Motor neuron (in vitro differentiated cells): ENCODE measurements at regions not wholly inside any gene's neighbourhood (a gene's known extent, or its start where the extent isn't known, plus 50 kb on each side); places are given as distances from the start of the nearest gene placed in this dataset.
"Not testable (repeated sequence)": the region's sequence is repeated elsewhere in the genome, so short reads cannot be mapped to it uniquely, and the experiment has no call there.

Source experiments
- ATAC-seq, 8 experiments: fragments of 200-7000 bp; cut with Tn5 transposase; replicated peaks in 6 of 8; 2 replicates each; pipeline ENCODE4 v1.8.0; 2021; ENCODE audit warnings: mild to moderate bottlenecking in 8 of 8, moderate library complexity in 8 of 8
- H3K27ac ChIP-seq, 2 donors: fragments of 250-450 bp; sonication (Bioruptor Pico); 2 replicates each; pipeline ENCODE4 v1.9.0; 2021; ENCODE audit warnings: antibody characterized with exemption in 2 of 2, mild to moderate bottlenecking in 2 of 2, moderate library complexity in 1 of 2
- H3K4me1 ChIP-seq, 2 donors: fragments of 250-450 bp; sonication (Bioruptor Pico); replicated peaks in 1 of 2; 2 replicates each; pipeline ENCODE4 v1.6.1; 2021; ENCODE audit warnings: antibody characterized with exemption in 2 of 2, mild to moderate bottlenecking in 2 of 2, moderate library complexity in 1 of 2
- H3K4me3 ChIP-seq, 5 donors: fragments of 250-450 bp; sonication (Bioruptor Pico); 2 replicates each; pipeline ENCODE4 v1.9.0; 2021; ENCODE audit warnings: antibody characterized with exemption in 5 of 5, mild to moderate bottlenecking in 5 of 5, moderate library complexity in 4 of 5
- WGBS, 10 experiments: fragments of 450-650 bp; shearing (Covaris generic); methylation state at CpG; one replicate each; pipeline ENCODE4 v1.0.0; 2022; 5-methylcytosine and 5-hydroxymethylcytosine counted together
- in situ Hi-C, 9 experiments: fragments of 400-800 bp; cut with MboI; loops; one replicate each; pipeline ENCODE4 v1.15.0; 2021; ENCODE audit warnings: low sequenced_read_pairs in 9 of 9, low pct_unique_long_range_greater_than_20kb in 2 of 9; ENCODE audit not compliant: unreplicated experiment in 9 of 9

GRCh38 chr3:6680119-6680806 lies 180.7 kb upstream of the GRM7 start:
- Histone ChIP-seq H3K4me3 (no peak overlapping the region), H3K4me1 (no peaks in the 10 kb centered on the region), H3K27ac (no peak overlapping the region)
- in situ Hi-C loops: no loop called here
- WGBS, 10 experiments: 17 to 95% (median 33%) methylated on average over 1 to 3 of the region's 3 CpGs; no CpG with 5 or more reads in 1 of the 10 experiments
- no peak for ATAC-seq

GRCh38 chr3:6697285-6697684 lies 163.6 kb upstream of the GRM7 start:
- in situ Hi-C loops: no loop called here
- 0 to 100% (median 65%) methylated on average over 1 to 3 of the region's 3 CpGs for WGBS, 10 experiments

GRCh38 chr3:6697722-6698121 lies 163.2 kb upstream of the GRM7 start:
- Histone ChIP-seq H3K4me1 (no peaks in the 10 kb centered on the region), H3K4me3 (no peak overlapping the region), H3K27ac (no peak overlapping the region)
- in situ Hi-C loops: no loop called here
- no peak for ATAC-seq
- WGBS, 10 experiments: 0 to 100% (median 71%) methylated on average over 1 to 6 of the region's 6 CpGs

More at GRCh38 chr3:6697285-6697684, 163.6 kb upstream of the GRM7 start:
- Histone ChIP-seq H3K4me3 (no peak overlapping the region), H3K4me1 (no peaks in the 10 kb centered on the region), H3K27ac (no peak overlapping the region)
- no peak for ATAC-seq

GRCh38 chr3:6704817-6705216 lies 156.1 kb upstream of the GRM7 start:
- ATAC-seq, in situ Hi-C loops, H3K4me3 ChIP-seq, H3K27ac ChIP-seq, H3K4me1 ChIP-seq: not testable (repeated sequence)
- WGBS, 10 experiments: 0 to 80% (median 31%) methylated on average over 1 to 5 of the region's 5 CpGs

DNA sequence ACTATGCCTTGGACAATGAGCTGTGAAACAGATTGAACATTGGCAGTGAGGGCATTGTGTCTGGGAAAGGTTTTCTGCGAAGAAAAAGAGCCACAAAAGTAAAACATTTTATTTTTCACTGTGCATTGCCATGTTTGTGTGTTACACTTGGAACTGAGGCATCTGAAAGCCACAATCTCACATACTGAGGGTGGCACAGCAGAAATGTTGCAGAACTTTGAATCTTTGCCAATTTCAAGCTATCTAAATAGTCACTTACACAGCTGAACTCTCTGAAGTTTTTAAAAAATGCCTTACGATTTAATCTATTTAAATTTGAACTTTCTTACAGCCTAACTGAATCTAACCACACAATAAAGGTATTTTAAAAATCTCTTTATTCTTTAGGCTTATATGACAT lies 154.1 kb upstream of the GRM7 start:
- no peaks in the 10 kb centered on the region for H3K4me1 ChIP-seq
- in situ Hi-C loops: no loop called here
- no peak overlapping the region for H3K27ac ChIP-seq
- WGBS, 10 experiments: 0 to 83% (median 0%) methylated on average over 1 to 2 of the region's 2 CpGs
- no peak for ATAC-seq
- H3K4me3 ChIP-seq: no peak overlapping the region

GRCh38 chr3:6709178-6709577 lies 151.7 kb upstream of the GRM7 start:
- in situ Hi-C loops: no loop called here
- WGBS, 10 experiments: 8 to 93% (median 60%) methylated on average over 5 to 6 of the region's 6 CpGs
- H3K4me1 ChIP-seq: no peaks in the 10 kb centered on the region
- H3K27ac ChIP-seq: no peak overlapping the region
- no peak overlapping the region for H3K4me3 ChIP-seq
- no peak for ATAC-seq

DNA sequence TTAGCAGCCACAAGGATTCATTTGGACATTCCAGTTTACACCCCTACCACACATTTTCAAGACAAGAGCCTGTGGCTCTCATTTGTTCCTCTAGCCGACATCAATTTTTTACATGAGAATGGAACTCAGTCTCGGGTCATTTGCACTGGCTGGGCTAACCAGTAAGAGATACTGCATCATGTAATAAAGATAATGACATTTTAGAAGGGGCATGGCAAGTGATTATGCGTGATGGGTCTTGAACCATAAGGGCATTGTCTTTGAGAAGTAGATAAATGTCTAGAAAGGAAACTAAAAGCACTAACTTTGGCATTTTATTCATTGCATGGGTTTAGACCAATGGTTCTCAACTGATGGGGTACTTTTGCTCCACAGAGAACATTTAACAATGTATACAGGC lies 146.0 kb upstream of the GRM7 start:
- 0 to 73% (median 43%) methylated on average over 1 to 3 of the region's 3 CpGs; no CpG with 5 or more reads in 2 of the 10 experiments for WGBS, 10 experiments
- Histone ChIP-seq H3K4me3 (no peak overlapping the region), H3K4me1 (peaks cover 0 to 3% of the 10 kb centered on the region in 2 donors), H3K27ac (no peak overlapping the region)
- peak in 3 of 8 experiments; percentile 84 to 92 (median 91) for ATAC-seq
- in situ Hi-C loops: no loop called here

GRCh38 chr3:6716420-6716819 lies 144.5 kb upstream of the GRM7 start:
- in situ Hi-C loops: no loop called here
- Histone ChIP-seq H3K27ac (no peak overlapping the region), H3K4me1 (peaks cover 0 to 3% of the 10 kb centered on the region in 2 donors), H3K4me3 (no peak overlapping the region)
- no peak for ATAC-seq
- 0 to 100% (median 0%) methylated on average over 1 of the region's 1 CpG; no CpG with 5 or more reads in 6 of the 10 experiments for WGBS, 10 experiments

DNA sequence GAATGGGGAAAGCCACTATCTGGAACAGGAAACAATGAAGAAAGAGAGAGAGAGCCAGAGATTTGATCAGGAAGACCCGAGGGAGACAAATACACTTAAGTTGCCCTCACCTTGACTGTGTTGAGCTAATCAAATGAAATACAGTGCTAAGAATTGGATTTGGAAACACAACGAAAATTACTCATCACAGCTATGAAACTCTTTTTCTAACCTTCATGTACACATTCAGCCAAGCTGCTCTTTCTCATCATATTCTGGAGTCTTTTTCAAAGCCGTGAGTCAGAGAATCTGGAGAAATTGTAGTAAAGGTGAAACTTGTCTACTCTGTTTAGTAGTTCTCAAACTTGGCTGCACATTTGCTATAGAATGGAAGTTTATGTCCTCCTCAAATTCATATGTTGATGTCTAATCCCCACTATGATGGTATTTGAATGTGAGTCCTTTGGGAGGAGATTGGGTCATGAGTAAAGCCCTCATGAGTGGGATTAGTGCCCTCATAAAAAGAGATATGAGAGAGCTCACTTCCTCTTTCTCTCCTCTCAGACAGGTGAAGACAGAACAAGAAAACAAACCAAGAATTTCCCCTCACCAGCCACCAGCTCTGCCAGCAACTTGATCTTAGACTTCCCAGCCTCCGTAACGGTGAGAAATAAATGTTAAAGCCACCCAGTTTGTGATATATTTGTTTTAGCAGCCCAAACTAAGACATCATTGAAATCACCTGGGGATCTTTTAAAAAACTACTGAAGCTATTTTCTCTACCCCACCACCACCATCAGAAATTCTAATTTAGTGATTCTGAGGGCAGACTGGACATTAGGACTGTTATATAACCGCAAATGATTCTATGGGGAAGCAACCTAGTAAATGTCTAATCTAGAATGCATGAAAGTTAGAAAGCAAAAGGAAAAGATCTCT lies 143.6 kb upstream of the GRM7 start:
- no peak overlapping the region for H3K4me3 ChIP-seq
- ATAC-seq: no peak
- in situ Hi-C loops: no loop called here
- WGBS, 10 experiments: 0 to 95% (median 53%) methylated on average over 1 to 6 of the region's 6 CpGs
- no peak overlapping the region for H3K27ac ChIP-seq
- peaks cover 0 to 3% of the 10 kb centered on the region in 2 donors for H3K4me1 ChIP-seq

DNA sequence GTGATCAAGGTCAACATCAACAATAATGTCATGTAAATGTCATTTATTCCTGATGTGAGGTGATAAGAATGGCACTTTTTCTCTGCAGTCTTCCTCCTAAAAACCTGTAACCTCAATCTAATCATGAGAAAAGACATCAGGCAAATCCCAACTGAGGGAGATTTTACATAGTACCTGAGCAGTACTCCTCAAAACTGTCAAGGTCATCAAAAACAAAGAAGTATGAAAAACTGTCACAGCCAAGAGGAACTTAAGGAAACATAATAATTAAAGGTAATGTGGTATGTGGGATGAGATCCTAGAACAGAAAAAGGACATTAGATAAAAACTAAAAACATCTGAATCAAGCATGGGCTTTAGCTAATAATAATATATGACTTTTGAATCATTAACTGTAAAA lies 140.9 kb upstream of the GRM7 start:
- Histone ChIP-seq H3K4me1 (peaks cover 3 to 7% of the 10 kb centered on the region in 2 donors), H3K27ac (no peak overlapping the region), H3K4me3 (no peak overlapping the region)
- no peak for ATAC-seq
- in situ Hi-C loops: no loop called here

- WGBS, 10 experiments: 0 to 100% (median 37%) methylated on average over 2 to 4 of the region's 4 CpGs; no CpG with 5 or more reads in 2 of the 10 experiments
- Histone ChIP-seq H3K4me1 (peaks cover 4 to 10% of the 10 kb centered on the region in 2 donors), H3K27ac (no peak overlapping the region), H3K4me3 (no peak overlapping the region)
- no peak for ATAC-seq
- in situ Hi-C loops: no loop called here
Observed at GRCh38 chr3:6721491-6721890, 139.4 kb upstream of the GRM7 start.

GRCh38 chr3:6723205-6723604 lies 137.7 kb upstream of the GRM7 start:
- H3K4me1 ChIP-seq: peaks cover 4 to 10% of the 10 kb centered on the region in 2 donors
- H3K27ac ChIP-seq: no peak overlapping the region
- no peak for ATAC-seq
- no peak overlapping the region for H3K4me3 ChIP-seq
- in situ Hi-C loops: no loop called here

GRCh38 chr3:6726811-6727210 lies 134.1 kb upstream of the GRM7 start:
- in situ Hi-C loops: no loop called here
- Histone ChIP-seq H3K4me3 (no peak overlapping the region), H3K4me1 (peaks cover 4 to 10% of the 10 kb centered on the region in 2 donors), H3K27ac (no peak overlapping the region)
- no peak for ATAC-seq

DNA sequence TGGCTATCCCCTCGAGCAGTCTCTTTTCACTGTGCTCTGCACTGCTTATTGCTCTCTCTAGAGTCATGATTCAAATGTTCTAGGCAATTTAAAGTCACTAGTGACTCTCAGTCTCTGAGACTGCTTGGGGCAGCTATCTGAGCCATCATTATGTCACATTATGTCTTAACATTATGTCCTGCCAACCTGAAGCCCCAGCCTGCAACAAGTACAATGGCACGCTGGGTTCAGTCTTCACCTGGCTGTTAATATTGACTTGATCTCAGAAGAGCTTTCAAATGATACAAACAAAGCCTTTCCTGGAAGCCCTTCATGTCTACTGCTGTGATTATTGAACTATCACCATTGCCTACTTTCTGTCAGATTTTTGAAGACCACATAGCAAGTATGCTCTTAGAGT lies 128.1 kb upstream of the GRM7 start:
- 0 to 100% (median 53%) methylated on average over 1 to 2 of the region's 2 CpGs for WGBS, 10 experiments
- Histone ChIP-seq H3K27ac (no peak overlapping the region), H3K4me3 (no peak overlapping the region), H3K4me1 (no peaks in the 10 kb centered on the region)
- no peak for ATAC-seq
- in situ Hi-C loops: no loop called here
